SK-N-SH (cell line): ENCODE measurements at regions not wholly inside any gene's neighbourhood (a gene's known extent, or its start where the extent isn't known, plus 50 kb on each side); places are given as distances from the start of the nearest gene placed in this dataset.
A peak's percentile ranks its signal among the peaks of the same experiment; 100 is the strongest.

Experiments
- CTCF ChIA-PET: fragments of 300-600, 350-600 bp; formaldehyde crosslinking; extraction: SDS; loops from one replicate; lab custom pipeline; 2021; lab: Yijun Ruan, JAX
- POLR2A ChIA-PET: fragments of 350-600 bp; sonication (Branson Sonifier 250); formaldehyde crosslinking; extraction: SDS; loops from one replicate; lab custom pipeline; 2020; ENCODE audit warnings: antibody characterized with exemption, inconsistent platforms; lab: Yijun Ruan, JAX
- DNase-seq: peaks from one replicate; pipeline ENCODE4 v3.0.0; 2012
- H2AFZ ChIP-seq: fragments of 200-600 bp; sonication (generic); 2 replicates; pipeline ENCODE4 v1.8.1; 2016; ENCODE audit warnings: antibody characterized with exemption, mild to moderate bottlenecking, low read depth
- H3F3A ChIP-seq: fragments of 200-600 bp; sonication (generic); replicated peaks from 2 replicates; pipeline ENCODE3; 2016; ENCODE audit warnings: antibody characterized with exemption, mild to moderate bottlenecking; ENCODE audit not compliant: insufficient read depth
- H3K27ac ChIP-seq, 2 experiments: fragments of 200-500 bp in 1 of 2; fragments of 200-600 bp in 1 of 2; sonication (Bioruptor generic) in 1 of 2; sonication (generic), shearing (Covaris generic) in 1 of 2; 2 replicates each; pipeline versions ENCODE4 v1.5.1 to v1.6.1; 2014 to 2016; ENCODE audit warnings: low read depth in 2 of 2, inconsistent platforms in 1 of 2, low read length in 1 of 2, mild to moderate bottlenecking in 1 of 2, mixed read lengths in 1 of 2
- H3K27me3 ChIP-seq: fragments of 200-600 bp; sonication (generic), shearing (Covaris generic); 2 replicates; pipeline ENCODE4 v1.6.1; 2016; ENCODE audit warnings: mixed run types; ENCODE audit not compliant: insufficient read depth
- H3K36me3 ChIP-seq, 2 experiments: fragments of 200-500 bp in 1 of 2; fragments of 200-600 bp in 1 of 2; sonication (Bioruptor generic) in 1 of 2; sonication (generic) in 1 of 2; replicated peaks in 1 of 2; 2 replicates each; pipeline versions ENCODE3 to v1.5.1; 2014 to 2016; ENCODE audit warnings: low read length in 1 of 2, mild to moderate bottlenecking in 1 of 2; ENCODE audit not compliant: insufficient read depth in 2 of 2, control insufficient read depth in 1 of 2
- H3K4me1 ChIP-seq, 2 experiments: fragments of 200-500 bp in 1 of 2; fragments of 200-600 bp in 1 of 2; sonication (Bioruptor generic) in 1 of 2; sonication (generic), shearing (Covaris generic) in 1 of 2; 2 replicates each; pipeline versions ENCODE4 v1.5.1 to v1.6.1; 2014 to 2016; ENCODE audit warnings: low read depth in 1 of 2, low read length in 1 of 2, mixed run types in 1 of 2; ENCODE audit not compliant: insufficient read depth in 2 of 2, control insufficient read depth in 1 of 2
- H3K4me2 ChIP-seq: fragments of 200-600 bp; sonication (generic), shearing (Covaris generic); 2 replicates; pipeline ENCODE4 v1.6.1; 2017; ENCODE audit warnings: mixed run types
- H3K4me3 ChIP-seq, 2 experiments: fragments of 200-500 bp in 1 of 2; fragments of 200-600 bp in 1 of 2; sonication (Bioruptor generic) in 1 of 2; sonication (generic), shearing (Covaris generic) in 1 of 2; 2 replicates each; pipeline versions ENCODE4 v1.5.1 to v1.8.1; 2014 to 2016; ENCODE audit warnings: low read depth in 2 of 2, inconsistent platforms in 1 of 2, low read length in 1 of 2, mild to moderate bottlenecking in 1 of 2, mixed read lengths in 1 of 2, moderate library complexity in 1 of 2
- H3K79me2 ChIP-seq: fragments of 200-600 bp; sonication (generic); 2 replicates; pipeline ENCODE4 v1.8.1; 2017; ENCODE audit warnings: mild to moderate bottlenecking; ENCODE audit not compliant: insufficient read depth
- H3K9ac ChIP-seq: fragments of 200-600 bp; sonication (generic); 2 replicates; pipeline ENCODE4 v1.6.1; 2017; ENCODE audit warnings: mixed run types
- H3K9me2 ChIP-seq: fragments of 200-600 bp; sonication (generic); 2 replicates; pipeline ENCODE4 v1.6.1; 2017; ENCODE audit warnings: mixed run types
- H3K9me3 ChIP-seq: fragments of 200-600 bp; sonication (generic); 2 replicates; pipeline ENCODE4 v1.6.1; 2017; ENCODE audit warnings: mixed run types, mild to moderate bottlenecking, moderate library complexity
- H4K20me1 ChIP-seq: fragments of 200-600 bp; sonication (generic); 2 replicates; pipeline ENCODE4 v1.6.1; 2017; ENCODE audit warnings: mild to moderate bottlenecking, mixed run types; ENCODE audit not compliant: insufficient read depth
- CHD2 ChIP-seq: fragments of 150-350 bp; IDR thresholded peaks from 2 replicates; pipeline ENCODE4 v1.6.1; 2018; ENCODE audit warnings: low read length; ENCODE audit not compliant: partially characterized antibody
- EP300 ChIP-seq, 2 experiments: IDR thresholded peaks; 2 replicates each; pipeline versions ENCODE4 v1.4.0 to v1.6.1; 2012; ENCODE audit warnings: borderline replicate concordance in 1 of 2, low read depth in 1 of 2, low read length in 1 of 2
- FOXJ3 ChIP-seq: sonication (generic); formaldehyde crosslinking; IDR thresholded peaks from 2 replicates; pipeline ENCODE4 v1.5.1; 2020; ENCODE audit warnings: mild to moderate bottlenecking, missing genetic modification reagents
- GABPA ChIP-seq: IDR thresholded peaks from 2 replicates; pipeline ENCODE4 v1.4.0; 2012; ENCODE audit warnings: low read depth, mild to moderate bottlenecking
- GATA2 ChIP-seq: sonication (generic); formaldehyde crosslinking; IDR thresholded peaks from 2 replicates; pipeline ENCODE4 v1.5.0; 2020; ENCODE audit warnings: mild to moderate bottlenecking, missing genetic modification reagents
- JUND ChIP-seq: IDR thresholded peaks from 2 replicates; pipeline ENCODE4 v1.4.0; 2012
- MXI1 ChIP-seq: IDR thresholded peaks from 2 replicates; pipeline ENCODE4 v1.6.1; 2012; ENCODE audit warnings: mild to moderate bottlenecking, low read depth, low read length, improper control_type of control experiment
- NFIC ChIP-seq: IDR thresholded peaks from 2 replicates; pipeline ENCODE4 v1.4.0; 2012; ENCODE audit warnings: borderline replicate concordance
- NRF1 ChIP-seq: IDR thresholded peaks from 2 replicates; pipeline ENCODE4 v1.6.1; 2012; ENCODE audit warnings: low read depth, mild to moderate bottlenecking, low read length
- POLR2AphosphoS5 ChIP-seq: IDR thresholded peaks from 2 replicates; pipeline ENCODE4 v1.6.1; 2012; ENCODE audit warnings: low read depth, low read length
- RCOR1 ChIP-seq: fragments of 150-350 bp; IDR thresholded peaks from 2 replicates; pipeline ENCODE4 v1.6.1; 2017; ENCODE audit warnings: antibody characterized with exemption, low read length
- RFX5 ChIP-seq: IDR thresholded peaks from 2 replicates; pipeline ENCODE4 v1.6.1; 2012; ENCODE audit warnings: mild to moderate bottlenecking, improper control_type of control experiment, low read length
- SIN3A ChIP-seq: IDR thresholded peaks from 2 replicates; pipeline ENCODE4 v1.6.1; 2012; ENCODE audit warnings: low read depth, mild to moderate bottlenecking, low read length, moderate library complexity, borderline replicate concordance
- YY1 ChIP-seq: IDR thresholded peaks from 2 replicates; pipeline ENCODE4 v1.4.0; 2012; ENCODE audit warnings: low read depth, mild to moderate bottlenecking
- WGBS: methylation state at CpG from one replicate; pipeline ENCODE4 v1.1.6; 2017; ENCODE audit warnings: low lambda C conversion rate; 5-methylcytosine and 5-hydroxymethylcytosine counted together
- TF ChIP-seq, protein P1 (sequence below): fragments of 150-350 bp; IDR thresholded peaks from 2 replicates; pipeline ENCODE4 v1.6.1; 2017; ENCODE audit warnings: antibody characterized with exemption, low read length, low read depth, borderline replicate concordance
- TF ChIP-seq, protein P2 (sequence below): IDR thresholded peaks from 2 replicates; pipeline ENCODE4 v1.4.0; 2012; ENCODE audit warnings: low read depth
- TF ChIP-seq, protein P3 (sequence below): IDR thresholded peaks from 2 replicates; pipeline ENCODE4 v1.4.0; 2012; ENCODE audit warnings: low read depth, borderline replicate concordance

DNA sequence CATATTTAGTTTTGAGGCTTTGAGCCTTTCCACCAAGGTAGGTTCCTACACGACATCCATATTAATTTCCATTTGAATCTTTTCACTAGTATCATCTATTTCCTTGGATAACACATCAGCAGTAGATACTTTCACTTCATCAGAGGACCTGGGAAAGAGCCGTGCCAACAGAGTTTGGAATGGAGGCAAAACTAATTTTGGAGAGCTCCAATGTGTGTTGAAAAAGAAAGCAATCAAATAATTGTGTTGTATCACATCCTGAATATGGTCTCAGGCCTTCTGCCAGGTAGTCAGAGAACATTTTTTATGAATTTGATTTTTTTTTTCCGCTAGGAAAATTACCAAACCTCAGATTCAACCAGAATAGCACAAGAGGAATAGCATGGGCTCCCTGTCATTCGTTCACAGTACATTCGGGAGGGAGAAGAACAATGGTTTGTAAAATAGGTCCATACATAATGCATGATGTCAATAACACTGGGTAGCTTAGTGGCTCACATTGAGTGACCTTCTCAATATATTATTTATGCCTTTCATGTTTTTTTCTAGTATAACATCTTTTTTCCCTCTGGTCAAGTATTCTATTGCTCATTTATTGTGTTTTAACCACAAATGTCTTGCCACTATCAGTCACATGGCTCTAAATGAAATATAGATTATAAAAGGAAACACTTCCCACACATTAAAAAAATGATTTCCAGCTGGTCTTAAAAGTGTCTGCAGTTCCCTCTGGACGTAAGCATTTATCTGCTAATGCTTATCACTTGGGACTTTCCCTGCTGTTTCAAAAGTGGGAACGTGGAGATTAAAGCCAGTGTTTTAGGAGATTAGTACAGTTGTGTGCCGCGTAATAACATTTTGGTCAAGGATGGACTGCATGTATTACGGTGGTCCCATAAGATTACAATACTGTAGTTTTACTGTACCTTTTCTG is 68.6 kb upstream of the RAPH1 start:
- Histone ChIP-seq H4K20me1 (no peaks in the 10 kb centered on the region), H3K9ac (no peak overlapping the region), H3K4me2 (no peak overlapping the region), H2AFZ (no peak overlapping the region; the same call in 1 of the 2 replicates), H3K4me1 (peaks cover 0 to 9% of the 10 kb centered on the region in 2 experiments; a peak in 2 of 4 replicates), H3K36me3 (no peaks in the 10 kb centered on the region), H3K9me2 (no peaks in the 10 kb centered on the region), H3F3A (no peaks in the 10 kb centered on the region), H3K27me3 (no peaks in the 10 kb centered on the region), H3K4me3 (no peak overlapping the region), H3K79me2 (no peaks in the 10 kb centered on the region), H3K27ac (peak overlapping the region in 1 of 2 experiments; percentile 86; a peak in 2 of 4 replicates), H3K9me3 (no peaks in the 10 kb centered on the region)
- DNase-seq = peak; percentile 66
- no peak for TF ChIP-seq FOXJ3 (CRISPR knock-in tag)
- no peak for TF ChIP-seq POLR2AphosphoS5
- TF ChIP-seq SIN3A = no peak
- peak in 1 of 2 experiments; percentile 76; a peak in 2 of 4 replicates for TF ChIP-seq EP300 (IDR thresholded peaks at IDR 0.05; ENCODE audit: borderline replicate concordance in 1 of 2, low read depth in 1 of 2, low read length in 1 of 2)
- TF ChIP-seq GATA2 (CRISPR knock-in tag) = peak; percentile 88
- no peak for TF ChIP-seq JUND
- no peak for TF ChIP-seq GABPA
- no peak for TF ChIP-seq YY1
- no peak; the same call in 1 of the 2 replicates for TF ChIP-seq MXI1
- TF ChIP-seq, protein P1, sequence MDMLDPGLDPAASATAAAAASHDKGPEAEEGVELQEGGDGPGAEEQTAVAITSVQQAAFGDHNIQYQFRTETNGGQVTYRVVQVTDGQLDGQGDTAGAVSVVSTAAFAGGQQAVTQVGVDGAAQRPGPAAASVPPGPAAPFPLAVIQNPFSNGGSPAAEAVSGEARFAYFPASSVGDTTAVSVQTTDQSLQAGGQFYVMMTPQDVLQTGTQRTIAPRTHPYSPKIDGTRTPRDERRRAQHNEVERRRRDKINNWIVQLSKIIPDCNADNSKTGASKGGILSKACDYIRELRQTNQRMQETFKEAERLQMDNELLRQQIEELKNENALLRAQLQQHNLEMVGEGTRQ = no peak
- peak; percentile 81 for TF ChIP-seq RCOR1
- peak; percentile 60 for TF ChIP-seq CHD2
- WGBS = 72% methylated on average over 10 of the region's 10 CpGs
- ChIA-PET CTCF (interaction anchor here (1.2 to 2.4 kb wide), 3 partner anchors 10 to 179 kb away, joined by 3 to 7 read pairs (median 4); no protein-coding TSS in a partner anchor), POLR2A (no interaction called here)

DNA sequence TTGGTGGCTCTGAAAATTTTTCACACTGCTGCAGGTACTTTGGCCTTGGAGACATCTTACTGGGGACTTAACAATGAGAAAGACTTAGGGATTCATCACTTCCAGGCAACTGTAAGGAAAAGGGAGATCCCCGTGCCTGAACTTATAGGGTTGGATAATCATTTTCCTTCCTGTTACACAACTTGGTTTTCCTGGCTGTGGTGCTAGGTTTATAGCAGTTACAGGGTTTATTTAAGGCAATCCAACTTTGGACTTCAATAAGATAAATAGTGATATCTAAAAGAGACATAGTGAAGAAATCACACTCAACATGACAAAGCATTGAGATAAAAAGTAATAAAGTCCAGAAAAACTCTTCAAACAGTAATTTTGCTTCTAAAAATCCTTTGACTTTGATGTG is 70.2 kb upstream of the RAPH1 start:
- no peaks in the 10 kb centered on the region for H4K20me1 ChIP-seq
- no peak overlapping the region for H3K27ac ChIP-seq
- no peaks in the 10 kb centered on the region for H3K79me2 ChIP-seq
- H3F3A ChIP-seq = no peaks in the 10 kb centered on the region
- no peak overlapping the region for H3K4me3 ChIP-seq
- TF ChIP-seq NFIC (no peak), NRF1 (no peak), RFX5 (no peak), YY1 (no peak)
- TF ChIP-seq, protein P2, sequence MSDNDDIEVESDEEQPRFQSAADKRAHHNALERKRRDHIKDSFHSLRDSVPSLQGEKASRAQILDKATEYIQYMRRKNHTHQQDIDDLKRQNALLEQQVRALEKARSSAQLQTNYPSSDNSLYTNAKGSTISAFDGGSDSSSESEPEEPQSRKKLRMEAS = no peak
- TF ChIP-seq, protein P3, sequence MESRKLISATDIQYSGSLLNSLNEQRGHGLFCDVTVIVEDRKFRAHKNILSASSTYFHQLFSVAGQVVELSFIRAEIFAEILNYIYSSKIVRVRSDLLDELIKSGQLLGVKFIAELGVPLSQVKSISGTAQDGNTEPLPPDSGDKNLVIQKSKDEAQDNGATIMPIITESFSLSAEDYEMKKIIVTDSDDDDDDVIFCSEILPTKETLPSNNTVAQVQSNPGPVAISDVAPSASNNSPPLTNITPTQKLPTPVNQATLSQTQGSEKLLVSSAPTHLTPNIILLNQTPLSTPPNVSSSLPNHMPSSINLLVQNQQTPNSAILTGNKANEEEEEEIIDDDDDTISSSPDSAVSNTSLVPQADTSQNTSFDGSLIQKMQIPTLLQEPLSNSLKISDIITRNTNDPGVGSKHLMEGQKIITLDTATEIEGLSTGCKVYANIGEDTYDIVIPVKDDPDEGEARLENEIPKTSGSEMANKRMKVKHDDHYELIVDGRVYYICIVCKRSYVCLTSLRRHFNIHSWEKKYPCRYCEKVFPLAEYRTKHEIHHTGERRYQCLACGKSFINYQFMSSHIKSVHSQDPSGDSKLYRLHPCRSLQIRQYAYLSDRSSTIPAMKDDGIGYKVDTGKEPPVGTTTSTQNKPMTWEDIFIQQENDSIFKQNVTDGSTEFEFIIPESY = no peak
- ChIA-PET POLR2A (interaction anchor here (0.6 kb wide), 1 partner anchor 33 kb away, joined by 3 read pairs; no protein-coding TSS in a partner anchor), CTCF (interaction anchor here (0.7 to 1.1 kb wide), 2 partner anchors 18 to 71 kb away, joined by 3 to 4 read pairs; no protein-coding TSS in a partner anchor)
- no peak overlapping the region for H3K9ac ChIP-seq
- no peaks in the 10 kb centered on the region for H3K36me3 ChIP-seq
- H3K27me3 ChIP-seq = no peaks in the 10 kb centered on the region
- no peak overlapping the region for H3K4me2 ChIP-seq
- peaks cover 0 to 9% of the 10 kb centered on the region in 2 experiments; a peak in 2 of 4 replicates for H3K4me1 ChIP-seq
- no peak overlapping the region for H2AFZ ChIP-seq
- whole genome bisulfite sequencing = 73% methylated on average over 1 of the region's 1 CpG
- no peak for DNase-seq
- no peaks in the 10 kb centered on the region for H3K9me3 ChIP-seq
- no peaks in the 10 kb centered on the region for H3K9me2 ChIP-seq
